ENCODE measurements at regions not wholly inside any gene's neighbourhood (a gene's known extent, or its start where the extent isn't known, plus 50 kb on each side); places are given as distances from the start of the nearest gene placed in this dataset.

DNA sequence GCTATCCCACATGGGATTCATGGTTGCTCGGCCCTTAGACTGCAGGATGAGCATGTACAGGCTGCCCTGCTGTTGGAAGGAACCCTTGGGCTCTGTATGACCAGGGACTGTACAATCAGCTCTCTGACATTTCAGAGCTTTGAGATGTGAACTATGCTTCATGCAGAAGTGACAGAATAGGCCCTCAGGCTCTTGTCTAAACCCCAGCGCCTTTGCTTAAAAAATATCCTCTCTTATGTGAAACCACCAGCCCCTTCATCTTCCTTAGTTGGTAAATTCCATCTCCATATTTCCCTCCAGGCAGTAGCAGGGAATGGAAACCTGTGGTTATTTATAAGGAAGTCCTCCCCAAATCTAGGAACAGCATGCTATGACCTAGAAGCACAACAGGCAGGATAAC is 78.9 kb upstream of the PLET1 start:
- intact Hi-C loops (cut with micrococcal nuclease), result no loop called here
- no peaks in the 10 kb centered on the region for H3K27me3 ChIP-seq (ENCODE audit: control insufficient read depth in 2 of 2, insufficient read depth in 2 of 2, low read length in 2 of 2)
- H3K36me3 ChIP-seq (ENCODE audit: control insufficient read depth in 2 of 2, extremely low read depth in 1 of 2, insufficient read depth in 2 of 2, low read length in 2 of 2), result no peaks in the 10 kb centered on the region
- CTCF ChIA-PET, result no interaction called here
- no peak for TF ChIP-seq EZH2 (IDR thresholded peaks at IDR 0.05; ENCODE audit: borderline replicate concordance, low read depth, low read length, severe bottlenecking)
- no peak for TF ChIP-seq JUN (IDR thresholded peaks at IDR 0.05; ENCODE audit: borderline replicate concordance, insufficient read depth, insufficient read length, low read depth)
- TF ChIP-seq POLR2A (IDR thresholded peaks at IDR 0.05; ENCODE audit: low read depth, low read length), result no peak
- TF ChIP-seq CTCF (IDR thresholded peaks at IDR 0.05; ENCODE audit: extremely low read depth in 1 of 2, insufficient read depth in 1 of 2, low read depth in 1 of 2, low read length in 2 of 2), result no peak
- TF ChIP-seq MAX (IDR thresholded peaks at IDR 0.05; ENCODE audit: insufficient read depth, insufficient read length), result no peak
- no peak for TF ChIP-seq MYC (IDR thresholded peaks at IDR 0.05; ENCODE audit: low read depth, low read length)
- no peak for TF ChIP-seq GATA2 (IDR thresholded peaks at IDR 0.05; ENCODE audit: insufficient read depth, insufficient read length, low read depth, low read length)
- no peak for TF ChIP-seq FOS (IDR thresholded peaks at IDR 0.05; ENCODE audit: borderline replicate concordance, insufficient read depth, low read length)
- no peak for TF ChIP-seq POLR2AphosphoS5 (IDR thresholded peaks at IDR 0.05; ENCODE audit: insufficient read depth, low read depth, low read length)
- no peak overlapping the region for H2AFZ ChIP-seq (ENCODE audit: low read depth, low read length)
- POLR2A ChIA-PET, result no interaction called here
- no TSS peak for BruUV-seq (replicated peaks)
- H3K4me1 ChIP-seq (ENCODE audit: control insufficient read depth, extremely low read depth, insufficient read depth, low read length), result no peaks in the 10 kb centered on the region
- H3K9me3 ChIP-seq (replicated peaks; ENCODE audit: control insufficient read depth, insufficient read depth, low read length), result no peaks in the 10 kb centered on the region
- FAIRE-seq (no peak), DNase-seq (ENCODE audit: low read depth, low spot score) (no peak)
- H3K4me2 ChIP-seq (ENCODE audit: insufficient read depth, low read length), result no peak overlapping the region
- no peaks in the 10 kb centered on the region for H3K79me2 ChIP-seq (ENCODE audit: control insufficient read depth, insufficient read depth, low read length)
- no peak overlapping the region for H3K4me3 ChIP-seq (replicated peaks in 1 of 3; ENCODE audit: insufficient read depth in 1 of 3, low read depth in 1 of 3, low read length in 3 of 3)
- H4K20me1 ChIP-seq (replicated peaks; ENCODE audit: control insufficient read depth, extremely low read depth, insufficient read depth, low read length), result no peaks in the 10 kb centered on the region
- H3K9ac ChIP-seq (replicated peaks; ENCODE audit: extremely low read depth, insufficient read depth, low read length), result no peak overlapping the region
- H3K9me1 ChIP-seq (replicated peaks; ENCODE audit: control insufficient read depth, extremely low read depth, insufficient read depth, low read length), result no peaks in the 10 kb centered on the region
- dilution Hi-C loops (cut with MboI; ENCODE audit: extremely low pct_ligation_motif_present, low sequenced_read_pairs), result no loop called here
- no peak overlapping the region for H3K27ac ChIP-seq (ENCODE audit: insufficient read depth, low read depth, low read length)
